Esophagus muscularis mucosa (tissue), 4 donors: ENCODE measurements at regions not wholly inside any gene's neighbourhood (a gene's known extent, or its start where the extent isn't known, plus 50 kb on each side); places are given as distances from the start of the nearest gene placed in this dataset.

Source experiments
- CTCF ChIP-seq, 3 experiments: fragments of 200-600 bp in 2 of 3; fragments of 450-650 bp in 1 of 3; sonication (generic) in 2 of 3; IDR thresholded peaks; one replicate each; pipeline ENCODE4 v1.5.1; 2017 to 2019; ENCODE audit warnings: antibody characterized with exemption in 3 of 3, mild to moderate bottlenecking in 2 of 3, moderate library complexity in 1 of 3
- EP300 ChIP-seq: sonication (generic); formaldehyde crosslinking; IDR thresholded peaks from one replicate; pipeline ENCODE4 v1.6.1; 2017; ENCODE audit warnings: antibody characterized with exemption
- POLR2A ChIP-seq: fragments of 450-650 bp; IDR thresholded peaks from one replicate; pipeline ENCODE4 v1.6.1; 2017; ENCODE audit warnings: antibody characterized with exemption, moderate library complexity, mild to moderate bottlenecking, low read depth
- POLR2AphosphoS5 ChIP-seq, 2 donors: sonication (generic); formaldehyde crosslinking; IDR thresholded peaks; one replicate each; pipeline ENCODE4 v1.6.1; 2017; ENCODE audit warnings: antibody characterized with exemption in 2 of 2

- no peak for TF ChIP-seq CTCF (IDR thresholded peaks at IDR 0.05)
- no peak for TF ChIP-seq POLR2AphosphoS5 (IDR thresholded peaks at IDR 0.05)
- TF ChIP-seq POLR2A = no peak
- no peak for TF ChIP-seq EP300
These were observed 707.0 kb upstream of the ACTRT1 start for GRCh38 chrX:128759177-128759576.
